Osteoblast (primary cell): ENCODE measurements at regions not wholly inside any gene's neighbourhood (a gene's known extent, or its start where the extent isn't known, plus 50 kb on each side); places are given as distances from the start of the nearest gene placed in this dataset.

Source experiments
- DNase-seq: peaks from one replicate; pipeline ENCODE4 v3.0.0; 2011; ENCODE audit warnings: low spot score, mixed read lengths; ENCODE audit not compliant: insufficient read length; ENCODE audit errors: missing footprints
- H2AFZ ChIP-seq: 2 replicates; pipeline ENCODE4 v1.6.0; 2011; ENCODE audit warnings: mild to moderate bottlenecking, low read length
- H3K27ac ChIP-seq: 2 replicates; pipeline ENCODE4 v1.5.1; 2011; ENCODE audit warnings: mild to moderate bottlenecking, low read depth, low read length, moderate library complexity
- H3K27me3 ChIP-seq: 2 replicates; pipeline ENCODE4 v1.6.0; 2012; ENCODE audit warnings: mild to moderate bottlenecking, control low read depth, inconsistent platforms, low read length, moderate library complexity; ENCODE audit not compliant: insufficient read depth
- H3K36me3 ChIP-seq: 2 replicates; pipeline ENCODE4 v1.5.1; 2011; ENCODE audit warnings: mild to moderate bottlenecking, low read length, control low read depth, moderate library complexity; ENCODE audit not compliant: insufficient read depth
- H3K4me1 ChIP-seq: 2 replicates; pipeline ENCODE4 v1.5.1; 2011; ENCODE audit warnings: mild to moderate bottlenecking, low read length, control low read depth, moderate library complexity; ENCODE audit not compliant: insufficient read depth
- H3K4me2 ChIP-seq: 2 replicates; pipeline ENCODE4 v1.6.0; 2011; ENCODE audit warnings: mild to moderate bottlenecking, low read length; ENCODE audit not compliant: insufficient read depth
- H3K4me3 ChIP-seq: fragments of 200-600 bp; sonication (generic); 3 replicates; pipeline ENCODE4 v1.5.1; 2012; ENCODE audit warnings: mild to moderate bottlenecking, low read length, inconsistent platforms; ENCODE audit not compliant: insufficient read depth
- H3K79me2 ChIP-seq: 2 replicates; pipeline ENCODE4 v1.6.0; 2012; ENCODE audit warnings: mild to moderate bottlenecking, low read length, control low read depth, inconsistent platforms; ENCODE audit not compliant: insufficient read depth
- H3K9me3 ChIP-seq: 2 replicates; pipeline ENCODE4 v1.5.1; 2011; ENCODE audit warnings: low read depth, low read length, control low read depth
- H4K20me1 ChIP-seq: 2 replicates; pipeline ENCODE4 v1.6.0; 2012; ENCODE audit warnings: mild to moderate bottlenecking, low read length, control low read depth; ENCODE audit not compliant: insufficient read depth
- TF ChIP-seq, protein P1 (sequence below): IDR thresholded peaks from 2 replicates; pipeline ENCODE4 v1.5.1; 2011; ENCODE audit warnings: mild to moderate bottlenecking, low read depth, low read length, moderate library complexity; ENCODE audit errors: extremely low read depth

DNA sequence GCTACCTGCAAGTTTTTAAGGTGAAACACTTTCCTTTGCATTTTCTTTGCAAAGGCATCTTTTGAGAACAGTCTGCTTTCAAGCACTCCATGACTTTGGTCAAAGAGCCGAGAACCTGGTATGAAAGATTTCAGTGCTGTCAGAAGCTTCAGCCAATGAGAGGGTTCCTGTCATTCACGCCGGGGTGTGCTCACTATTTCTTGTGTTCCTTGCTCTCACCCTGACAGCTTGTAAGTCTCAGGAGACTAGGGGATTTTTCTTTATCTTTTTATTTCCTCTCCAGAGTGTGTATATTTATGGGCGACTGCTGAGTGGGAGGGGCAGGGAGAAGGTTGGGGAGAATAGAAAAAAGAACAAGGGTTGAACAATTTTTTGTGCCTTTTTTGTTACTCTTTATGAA, 334.0 kb downstream of the PSAT1 start:
- Histone ChIP-seq H3K36me3 (no peaks in the 10 kb centered on the region), H2AFZ (no peak overlapping the region), H3K27ac (no peak overlapping the region), H3K4me2 (no peak overlapping the region), H3K4me1 (no peaks in the 10 kb centered on the region), H3K4me3 (no peak overlapping the region), H3K9me3 (no peaks in the 10 kb centered on the region), H3K79me2 (no peaks in the 10 kb centered on the region), H3K27me3 (no peaks in the 10 kb centered on the region), H4K20me1 (no peaks in the 10 kb centered on the region)
- TF ChIP-seq, protein P1, sequence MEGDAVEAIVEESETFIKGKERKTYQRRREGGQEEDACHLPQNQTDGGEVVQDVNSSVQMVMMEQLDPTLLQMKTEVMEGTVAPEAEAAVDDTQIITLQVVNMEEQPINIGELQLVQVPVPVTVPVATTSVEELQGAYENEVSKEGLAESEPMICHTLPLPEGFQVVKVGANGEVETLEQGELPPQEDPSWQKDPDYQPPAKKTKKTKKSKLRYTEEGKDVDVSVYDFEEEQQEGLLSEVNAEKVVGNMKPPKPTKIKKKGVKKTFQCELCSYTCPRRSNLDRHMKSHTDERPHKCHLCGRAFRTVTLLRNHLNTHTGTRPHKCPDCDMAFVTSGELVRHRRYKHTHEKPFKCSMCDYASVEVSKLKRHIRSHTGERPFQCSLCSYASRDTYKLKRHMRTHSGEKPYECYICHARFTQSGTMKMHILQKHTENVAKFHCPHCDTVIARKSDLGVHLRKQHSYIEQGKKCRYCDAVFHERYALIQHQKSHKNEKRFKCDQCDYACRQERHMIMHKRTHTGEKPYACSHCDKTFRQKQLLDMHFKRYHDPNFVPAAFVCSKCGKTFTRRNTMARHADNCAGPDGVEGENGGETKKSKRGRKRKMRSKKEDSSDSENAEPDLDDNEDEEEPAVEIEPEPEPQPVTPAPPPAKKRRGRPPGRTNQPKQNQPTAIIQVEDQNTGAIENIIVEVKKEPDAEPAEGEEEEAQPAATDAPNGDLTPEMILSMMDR = no peak
- no peak for DNase-seq

GRCh38 chr9:78640728-78641127, 343.8 kb downstream of the PSAT1 start:
- Histone ChIP-seq H3K27ac (no peak overlapping the region), H3K4me2 (no peak overlapping the region), H3K4me3 (no peak overlapping the region), H3K36me3 (no peaks in the 10 kb centered on the region), H2AFZ (peak overlapping the region; percentile 17), H3K79me2 (no peaks in the 10 kb centered on the region), H3K9me3 (no peaks in the 10 kb centered on the region), H3K4me1 (no peaks in the 10 kb centered on the region), H4K20me1 (no peaks in the 10 kb centered on the region), H3K27me3 (no peaks in the 10 kb centered on the region)
- TF ChIP-seq, protein P1 = no peak
- no peak for DNase-seq

DNA sequence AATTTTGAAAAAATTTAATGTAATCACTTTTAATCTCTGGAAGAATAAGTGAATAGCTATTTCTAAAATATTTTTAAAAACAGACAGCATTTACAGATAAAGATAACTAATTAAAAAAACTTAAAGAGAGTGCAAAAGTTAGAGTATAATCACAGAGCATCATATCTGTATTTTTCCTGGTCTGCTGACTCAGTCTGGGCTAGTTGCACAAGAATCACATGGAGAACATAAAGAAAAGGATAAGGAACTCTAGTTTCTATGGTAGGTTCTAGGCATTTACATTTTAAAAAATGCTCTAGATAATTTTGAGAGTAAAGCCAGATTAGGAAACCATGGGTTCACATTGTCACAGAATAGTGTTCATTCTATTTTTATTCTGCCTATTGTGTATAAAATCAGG, 347.4 kb downstream of the PSAT1 start:
- no peak for DNase-seq
- Histone ChIP-seq H3K27ac (no peak overlapping the region), H3K9me3 (no peaks in the 10 kb centered on the region), H3K4me2 (no peak overlapping the region), H3K79me2 (no peaks in the 10 kb centered on the region), H3K4me1 (no peaks in the 10 kb centered on the region), H4K20me1 (no peaks in the 10 kb centered on the region), H3K36me3 (no peaks in the 10 kb centered on the region), H3K4me3 (no peak overlapping the region), H3K27me3 (no peaks in the 10 kb centered on the region), H2AFZ (no peak overlapping the region)
- TF ChIP-seq, protein P1 = no peak

GRCh38 chr9:78654324-78654723, 357.4 kb downstream of the PSAT1 start:
- H3K27me3 ChIP-seq = no peaks in the 10 kb centered on the region
- H4K20me1 ChIP-seq = no peaks in the 10 kb centered on the region
- H3K4me3 ChIP-seq = no peak overlapping the region
- H3K4me1 ChIP-seq = no peaks in the 10 kb centered on the region
- no peaks in the 10 kb centered on the region for H3K79me2 ChIP-seq
- no peak overlapping the region for H3K27ac ChIP-seq
- no peak for DNase-seq
- no peaks in the 10 kb centered on the region for H3K9me3 ChIP-seq
- TF ChIP-seq, protein P1 = no peak
- H3K36me3 ChIP-seq = no peaks in the 10 kb centered on the region
- no peak overlapping the region for H3K4me2 ChIP-seq
- H2AFZ ChIP-seq = no peak overlapping the region
